ENCODE measurements at regions not wholly inside any gene's neighbourhood (a gene's known extent, or its start where the extent isn't known, plus 50 kb on each side); places are given as distances from the start of the nearest gene placed in this dataset.
"Not testable (repeated sequence)": the region's sequence is repeated elsewhere in the genome, so short reads cannot be mapped to it uniquely, and the experiment has no call there.

- not testable (repeated sequence) for H3K4ac ChIP-seq (ENCODE audit: low read depth, low read length); H2BK120ac ChIP-seq (ENCODE audit: low read depth, low read length, poor library complexity, severe bottlenecking); H3K27ac ChIP-seq (ENCODE audit: insufficient read length, low read depth, low read length); H3K4me3 Mint-ChIP-seq; H3K4me1 ChIP-seq (ENCODE audit: insufficient read depth, low read length); H3T11ph ChIP-seq (ENCODE audit: low read length); H2BK20ac ChIP-seq (ENCODE audit: low read depth, low read length, poor library complexity, severe bottlenecking); H2AK5ac ChIP-seq (ENCODE audit: insufficient read length, low read length); H3K18ac ChIP-seq (ENCODE audit: insufficient read length, low read depth, low read length); H4K8ac ChIP-seq (replicated peaks; ENCODE audit: insufficient read length, low read depth, low read length); H2BK15ac ChIP-seq (ENCODE audit: low read depth, low read length); H3K9me3 ChIP-seq (ENCODE audit: control insufficient read depth, low read depth, low read length); H2BK12ac ChIP-seq (ENCODE audit: insufficient read length, low read depth, low read length); H3K23ac ChIP-seq (ENCODE audit: insufficient read length, low read depth, low read length); H3K27me3 ChIP-seq (ENCODE audit: insufficient read depth, low read length); H3K79me2 ChIP-seq (ENCODE audit: insufficient read depth, low read length); H3K9ac ChIP-seq (ENCODE audit: extremely low read depth, insufficient read length, low read length); H4K91ac ChIP-seq (ENCODE audit: insufficient read length, low read depth, low read length); H3K27ac Mint-ChIP-seq; H3K23me2 ChIP-seq (ENCODE audit: insufficient read length, low read depth, low read length, poor library complexity, severe bottlenecking); H3K79me1 ChIP-seq (ENCODE audit: insufficient read depth, low read depth, low read length, poor library complexity, severe bottlenecking); H3K27me3 Mint-ChIP-seq (ENCODE audit: low read depth); H2AFZ ChIP-seq (ENCODE audit: low read length); H4K5ac ChIP-seq (ENCODE audit: insufficient read length, low read depth, low read length); H3K4me2 ChIP-seq (ENCODE audit: insufficient read depth, insufficient read length, low read length); H4K20me1 ChIP-seq (ENCODE audit: control insufficient read depth, insufficient read depth, insufficient read length); DNase-seq; H3K14ac ChIP-seq (ENCODE audit: insufficient read depth, low read length); H2BK5ac ChIP-seq (ENCODE audit: insufficient read length, low read length); H3K56ac ChIP-seq (ENCODE audit: insufficient read length, low read depth, low read length); H3K4me1 Mint-ChIP-seq
- H3K9me3 Mint-ChIP-seq: peaks cover 58 to 62% of the 10 kb centered on the region in 2 experiments
- no CpG with 5 or more reads among the region's 26 CpGs for WGBS (ENCODE audit: extremely low coverage, insufficient read length, low lambda C conversion rate)
- H3K36me3 Mint-ChIP-seq (ENCODE audit: insufficient read depth in 1 of 3, low read depth in 3 of 3): peaks cover 8 to 44% (median 25%) of the 10 kb centered on the region in 3 experiments
These were observed 833.1 kb upstream of the RAG2 start for GRCh38 chr11:37430966-37431632.
